Putamen (tissue), 1 donor: ENCODE measurements at regions not wholly inside any gene's neighbourhood (a gene's known extent, or its start where the extent isn't known, plus 50 kb on each side); places are given as distances from the start of the nearest gene placed in this dataset.

Experiments
- DNase-seq: peaks from one replicate; pipeline ENCODE4 v3.0.0-alpha.2; 2016; ENCODE audit warnings: low spot score

GRCh38 chr2:136373841-136374240, 255.9 kb upstream of the CXCR4 start:
- no peak for DNase-seq

GRCh38 chr2:136373029-136373428, 255.1 kb upstream of the CXCR4 start:
- DNase-seq: no peak

- DNase-seq: no peak
These were observed 246.0 kb upstream of the CXCR4 start for GRCh38 chr2:136363900-136364299.

GRCh38 chr2:136363470-136363869, 245.5 kb upstream of the CXCR4 start:
- DNase-seq: no peak

GRCh38 chr2:136362676-136363390, 244.9 kb upstream of the CXCR4 start:
- DNase-seq: no peak

GRCh38 chr2:136361521-136361920, 243.6 kb upstream of the CXCR4 start:
- no peak for DNase-seq

- no peak for DNase-seq
These were observed 242.8 kb upstream of the CXCR4 start for GRCh38 chr2:136360790-136361189.

- DNase-seq: no peak
These were observed 241.4 kb upstream of the CXCR4 start for GRCh38 chr2:136359121-136359965.

GRCh38 chr2:136358576-136358975, 240.6 kb upstream of the CXCR4 start:
- DNase-seq: no peak

- DNase-seq: no peak
These were observed 239.0 kb upstream of the CXCR4 start for GRCh38 chr2:136357007-136357380.

GRCh38 chr2:136356125-136357006, 238.4 kb upstream of the CXCR4 start:
- no peak for DNase-seq

GRCh38 chr2:136351684-136352083, 233.7 kb upstream of the CXCR4 start:
- no peak for DNase-seq

GRCh38 chr2:136347981-136348380, 230.0 kb upstream of the CXCR4 start:
- no peak for DNase-seq

GRCh38 chr2:136344339-136344738, 226.4 kb upstream of the CXCR4 start:
- DNase-seq: no peak

- DNase-seq: no peak
These were observed 224.2 kb upstream of the CXCR4 start for GRCh38 chr2:136342138-136342537.

- DNase-seq: no peak
These were observed 217.0 kb upstream of the CXCR4 start for GRCh38 chr2:136334967-136335366.

GRCh38 chr2:136332436-136333095, 214.6 kb upstream of the CXCR4 start:
- DNase-seq: no peak

GRCh38 chr2:136331226-136331625, 213.3 kb upstream of the CXCR4 start:
- DNase-seq: no peak

- no peak for DNase-seq
These were observed 210.4 kb upstream of the CXCR4 start for GRCh38 chr2:136328207-136328795.

GRCh38 chr2:136327162-136327852, 209.4 kb upstream of the CXCR4 start:
- DNase-seq: no peak

GRCh38 chr2:136325844-136326331, 207.9 kb upstream of the CXCR4 start:
- no peak for DNase-seq
